Ovary (tissue), 3 donors: ENCODE measurements at regions not wholly inside any gene's neighbourhood (a gene's known extent, or its start where the extent isn't known, plus 50 kb on each side); places are given as distances from the start of the nearest gene placed in this dataset.

Source experiments
- CTCF ChIP-seq, 3 donors: fragments of 450-650 bp in 2 of 3; fragments of 200-600 bp in 1 of 3; IDR thresholded peaks; one replicate each; pipeline versions ENCODE4 v1.5.1 to v1.8.0; 2016 to 2022; ENCODE audit warnings: antibody characterized with exemption in 3 of 3, mild to moderate bottlenecking in 1 of 3
- POLR2A ChIP-seq: fragments of 450-650 bp; IDR thresholded peaks from one replicate; pipeline ENCODE4 v1.6.1; 2017; ENCODE audit warnings: antibody characterized with exemption, mild to moderate bottlenecking, moderate library complexity
- donor health status: DM: no; HTN: no; CAD: no.

DNA sequence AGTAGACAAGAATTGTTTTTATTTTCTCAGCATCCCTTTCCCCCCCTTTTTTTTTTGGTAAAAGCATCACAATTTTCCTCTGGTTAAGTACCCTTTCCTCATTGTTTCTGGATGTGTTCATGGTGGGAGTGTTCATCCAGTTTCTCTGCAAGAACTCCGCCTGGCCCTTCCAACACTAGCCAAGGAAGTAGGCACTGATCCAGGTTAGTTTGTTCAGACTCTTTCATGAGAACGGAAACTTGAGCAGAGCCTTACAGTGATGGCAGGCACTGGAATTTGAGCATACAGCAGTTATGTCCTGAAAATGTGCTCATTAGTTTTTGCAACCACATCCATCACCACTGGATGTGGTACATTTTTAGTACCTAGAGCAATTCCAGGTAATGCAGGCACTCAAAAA is 336.1 kb upstream of the BOD1L1 start:
- no peak for TF ChIP-seq CTCF (IDR thresholded peaks at IDR 0.05)
- TF ChIP-seq POLR2A = no peak
